GM12873 (cell line): ENCODE measurements at regions not wholly inside any gene's neighbourhood (a gene's known extent, or its start where the extent isn't known, plus 50 kb on each side); places are given as distances from the start of the nearest gene placed in this dataset.

Source experiments
- CTCF ChIP-seq: IDR thresholded peaks from 2 replicates; pipeline ENCODE4 v1.5.1; 2012; ENCODE audit warnings: low read depth, mild to moderate bottlenecking, moderate library complexity, low read length, control low read depth; ENCODE audit not compliant: insufficient read depth; ENCODE audit errors: missing control alignments

- peak; percentile 23 for TF ChIP-seq CTCF
Measured at GRCh38 chr22:16911340-16911739, 86.1 kb upstream of the XKR3 start.
